VCaP (cell line): ENCODE measurements at regions not wholly inside any gene's neighbourhood (a gene's known extent, or its start where the extent isn't known, plus 50 kb on each side); places are given as distances from the start of the nearest gene placed in this dataset.

Source experiments
- H3K27ac ChIP-seq: fragments of 450-650 bp; 2 replicates; pipeline ENCODE4 v1.5.1; 2017
- TF ChIP-seq, protein P1 (sequence below): fragments of 450-650 bp; conservative IDR thresholded peaks from 2 replicates; pipeline ENCODE4 v1.5.1; 2017; ENCODE audit warnings: mild to moderate bottlenecking, moderate library complexity

DNA sequence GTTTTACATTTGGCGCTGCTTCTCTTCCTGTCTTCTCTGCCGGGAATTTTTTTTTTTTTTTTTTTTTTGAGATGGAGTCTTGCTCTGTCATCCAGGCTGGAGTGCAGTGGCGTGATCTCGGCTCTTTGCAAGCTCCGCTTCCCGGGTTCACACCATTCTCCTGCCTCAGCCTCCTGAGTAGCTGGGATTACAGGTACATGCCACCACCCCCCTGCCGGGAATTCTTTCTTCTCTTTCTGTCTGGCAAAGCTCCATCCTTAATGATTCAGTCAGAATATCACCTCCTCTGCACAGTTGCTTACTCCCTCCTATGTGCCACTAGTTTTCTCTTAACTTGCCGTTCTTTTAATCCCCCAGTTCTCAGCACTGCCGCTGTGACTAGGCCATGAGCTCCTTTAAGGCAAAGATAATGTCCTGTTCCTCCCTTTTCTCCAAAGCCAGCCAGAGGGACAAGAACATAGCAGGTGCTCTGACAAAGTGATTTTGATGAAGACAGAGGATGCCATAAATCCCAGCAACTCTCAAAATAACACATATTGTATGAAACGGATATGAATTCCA lies 112.1 kb upstream of the LRATD1 start:
- H3K27ac ChIP-seq = no peak overlapping the region
- TF ChIP-seq, protein P1, sequence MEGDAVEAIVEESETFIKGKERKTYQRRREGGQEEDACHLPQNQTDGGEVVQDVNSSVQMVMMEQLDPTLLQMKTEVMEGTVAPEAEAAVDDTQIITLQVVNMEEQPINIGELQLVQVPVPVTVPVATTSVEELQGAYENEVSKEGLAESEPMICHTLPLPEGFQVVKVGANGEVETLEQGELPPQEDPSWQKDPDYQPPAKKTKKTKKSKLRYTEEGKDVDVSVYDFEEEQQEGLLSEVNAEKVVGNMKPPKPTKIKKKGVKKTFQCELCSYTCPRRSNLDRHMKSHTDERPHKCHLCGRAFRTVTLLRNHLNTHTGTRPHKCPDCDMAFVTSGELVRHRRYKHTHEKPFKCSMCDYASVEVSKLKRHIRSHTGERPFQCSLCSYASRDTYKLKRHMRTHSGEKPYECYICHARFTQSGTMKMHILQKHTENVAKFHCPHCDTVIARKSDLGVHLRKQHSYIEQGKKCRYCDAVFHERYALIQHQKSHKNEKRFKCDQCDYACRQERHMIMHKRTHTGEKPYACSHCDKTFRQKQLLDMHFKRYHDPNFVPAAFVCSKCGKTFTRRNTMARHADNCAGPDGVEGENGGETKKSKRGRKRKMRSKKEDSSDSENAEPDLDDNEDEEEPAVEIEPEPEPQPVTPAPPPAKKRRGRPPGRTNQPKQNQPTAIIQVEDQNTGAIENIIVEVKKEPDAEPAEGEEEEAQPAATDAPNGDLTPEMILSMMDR = no peak

DNA sequence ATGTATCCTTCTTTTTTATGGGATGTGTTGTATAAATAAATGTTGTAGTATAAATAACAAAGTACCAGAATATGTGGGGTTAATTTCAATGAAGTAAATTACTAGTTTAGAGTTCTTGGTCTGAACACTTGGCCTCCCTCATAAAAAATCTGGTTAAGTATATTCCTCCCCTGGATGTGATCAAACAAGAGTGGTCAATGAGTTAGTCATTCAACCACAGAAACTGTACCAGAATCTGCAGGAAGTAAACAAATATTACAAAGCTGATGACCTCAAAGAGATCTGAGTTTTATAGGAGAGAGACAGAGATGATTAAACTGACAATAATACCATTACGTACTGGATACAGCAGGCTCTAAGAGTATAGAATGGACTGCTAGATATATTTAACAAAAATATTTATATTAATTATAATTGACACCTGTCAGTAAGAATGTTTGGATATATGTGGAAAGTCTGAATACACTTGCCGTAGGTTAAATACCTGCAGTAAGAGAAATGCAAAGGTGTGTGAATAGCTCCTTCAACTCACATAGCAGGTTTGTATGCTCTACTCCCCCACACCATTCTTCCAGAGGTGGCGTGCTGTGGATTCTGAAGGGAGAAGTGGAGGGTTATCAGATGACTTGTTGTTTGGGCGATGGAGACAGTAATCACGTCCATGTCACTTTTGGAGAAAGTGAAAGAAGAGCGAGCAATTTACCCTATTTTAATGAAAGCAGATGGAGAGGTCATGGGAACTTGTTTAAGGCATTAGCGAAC lies 108.3 kb upstream of the LRATD1 start:
- TF ChIP-seq, protein P1 = no peak
- H3K27ac ChIP-seq = no peak overlapping the region

DNA sequence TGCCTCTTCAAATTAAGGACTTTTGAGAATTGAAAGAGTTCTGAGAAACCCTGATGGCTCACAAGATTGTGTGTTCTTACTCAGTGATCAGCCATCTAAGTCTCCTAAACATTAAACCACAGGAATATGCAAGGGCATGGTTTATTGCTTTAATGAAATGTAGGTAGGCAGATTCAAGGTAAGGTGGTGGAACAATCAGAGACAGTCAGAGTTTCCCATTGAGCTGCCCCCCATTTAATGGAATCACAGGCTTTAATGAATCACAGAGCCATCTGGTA lies 107.8 kb upstream of the LRATD1 start:
- TF ChIP-seq, protein P1 = no peak
- H3K27ac ChIP-seq = no peak overlapping the region

DNA sequence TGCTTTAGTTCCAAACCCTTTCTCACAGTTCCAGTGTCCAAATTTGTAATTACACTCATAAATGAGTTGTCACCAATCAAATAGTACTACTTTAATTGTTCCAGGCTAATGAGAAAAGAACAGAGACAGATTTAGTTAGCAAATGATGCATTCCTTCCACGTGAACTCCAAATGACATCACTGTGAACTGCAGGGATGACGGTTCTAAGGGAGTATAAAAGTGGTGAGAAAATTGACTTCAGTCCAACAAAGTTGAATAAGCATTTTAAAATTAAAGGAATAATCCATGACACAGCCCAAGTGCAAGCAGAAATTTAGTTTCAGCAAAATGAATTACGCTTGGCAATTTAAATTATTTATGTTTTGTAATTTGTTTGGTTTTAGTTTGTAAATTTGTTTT lies 102.0 kb upstream of the LRATD1 start:
- TF ChIP-seq, protein P1 = no peak

DNA sequence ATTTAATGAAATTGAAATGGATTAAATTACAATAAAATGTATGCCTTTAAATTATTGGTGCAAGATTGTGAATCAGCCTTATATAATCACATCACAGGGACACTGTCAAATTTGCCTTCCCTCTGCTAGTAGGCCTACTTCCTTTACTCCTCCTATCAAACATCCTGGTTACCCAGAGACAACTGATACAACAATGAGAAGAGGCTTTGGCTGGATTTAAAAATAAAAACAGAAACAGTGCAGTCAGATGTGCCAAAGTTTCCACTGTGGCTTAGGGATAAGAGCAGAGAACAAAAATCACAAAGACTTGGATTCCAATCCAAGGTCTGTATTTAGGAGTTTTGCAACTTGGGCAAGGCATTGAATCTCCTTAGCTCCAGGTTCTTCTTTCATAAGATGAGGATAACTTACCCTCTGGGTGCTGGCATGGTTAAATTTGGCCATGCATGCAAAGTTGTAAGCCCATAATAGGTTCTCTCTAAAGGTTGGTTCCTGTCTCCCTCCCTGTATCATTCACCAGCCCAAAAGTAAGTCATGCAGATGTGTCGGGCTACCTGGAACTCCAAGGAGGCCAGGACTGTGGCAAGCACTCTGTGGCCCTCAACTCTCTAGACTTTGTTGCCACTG lies 99.3 kb upstream of the LRATD1 start:
- TF ChIP-seq, protein P1 = no peak
- H3K27ac ChIP-seq = no peak overlapping the region

More for the DNA sequence above, 102.0 kb upstream of the LRATD1 start:
- H3K27ac ChIP-seq = no peak overlapping the region

DNA sequence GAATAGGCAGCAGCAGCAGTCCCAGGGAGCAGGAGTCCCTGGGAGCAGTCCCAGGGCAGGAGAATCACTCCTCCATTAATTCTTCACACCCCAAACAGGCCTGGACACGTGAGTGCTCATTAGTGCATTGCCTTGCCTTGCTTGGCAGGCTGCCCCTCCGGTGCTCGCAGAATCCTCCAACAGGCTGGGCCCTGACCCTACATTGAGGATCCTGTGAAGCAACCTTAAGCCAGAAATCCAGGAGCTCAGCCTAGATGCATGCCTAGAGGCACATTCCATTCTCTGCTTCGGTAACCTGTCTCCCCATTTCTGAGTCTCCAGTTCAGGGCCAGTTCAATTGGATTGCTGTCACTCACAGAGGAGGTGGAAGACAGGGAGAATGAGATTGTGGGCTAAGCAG lies 97.4 kb upstream of the LRATD1 start:
- H3K27ac ChIP-seq = no peak overlapping the region
- TF ChIP-seq, protein P1 = no peak

DNA sequence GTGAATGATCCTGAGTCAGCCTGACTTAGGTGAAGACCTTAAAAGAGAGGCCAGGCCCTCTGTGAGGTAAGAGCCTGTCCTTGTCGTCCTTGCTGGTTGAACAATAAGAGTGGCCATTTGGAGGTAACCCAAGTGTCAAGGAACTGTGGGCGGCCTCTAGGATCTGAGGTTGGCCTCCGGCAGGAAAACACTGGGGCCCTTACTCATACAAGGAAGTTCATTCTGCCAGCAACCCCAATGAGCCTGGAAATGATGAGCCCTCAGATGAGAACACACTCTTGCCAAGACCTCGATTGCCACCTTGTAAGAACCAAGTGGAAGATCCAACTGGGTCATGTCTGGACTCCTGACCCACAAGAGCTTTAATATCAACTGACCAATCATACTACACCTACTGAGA lies 95.5 kb upstream of the LRATD1 start:
- TF ChIP-seq, protein P1 = no peak
- no peak overlapping the region for H3K27ac ChIP-seq
